GM19240 (cell line): ENCODE measurements at regions not wholly inside any gene's neighbourhood (a gene's known extent, or its start where the extent isn't known, plus 50 kb on each side); places are given as distances from the start of the nearest gene placed in this dataset.

Experiments used
- DNase-seq: peaks from one replicate; pipeline ENCODE4 v3.0.0; 2011; ENCODE audit warnings: low spot score; ENCODE audit not compliant: insufficient read length

DNA sequence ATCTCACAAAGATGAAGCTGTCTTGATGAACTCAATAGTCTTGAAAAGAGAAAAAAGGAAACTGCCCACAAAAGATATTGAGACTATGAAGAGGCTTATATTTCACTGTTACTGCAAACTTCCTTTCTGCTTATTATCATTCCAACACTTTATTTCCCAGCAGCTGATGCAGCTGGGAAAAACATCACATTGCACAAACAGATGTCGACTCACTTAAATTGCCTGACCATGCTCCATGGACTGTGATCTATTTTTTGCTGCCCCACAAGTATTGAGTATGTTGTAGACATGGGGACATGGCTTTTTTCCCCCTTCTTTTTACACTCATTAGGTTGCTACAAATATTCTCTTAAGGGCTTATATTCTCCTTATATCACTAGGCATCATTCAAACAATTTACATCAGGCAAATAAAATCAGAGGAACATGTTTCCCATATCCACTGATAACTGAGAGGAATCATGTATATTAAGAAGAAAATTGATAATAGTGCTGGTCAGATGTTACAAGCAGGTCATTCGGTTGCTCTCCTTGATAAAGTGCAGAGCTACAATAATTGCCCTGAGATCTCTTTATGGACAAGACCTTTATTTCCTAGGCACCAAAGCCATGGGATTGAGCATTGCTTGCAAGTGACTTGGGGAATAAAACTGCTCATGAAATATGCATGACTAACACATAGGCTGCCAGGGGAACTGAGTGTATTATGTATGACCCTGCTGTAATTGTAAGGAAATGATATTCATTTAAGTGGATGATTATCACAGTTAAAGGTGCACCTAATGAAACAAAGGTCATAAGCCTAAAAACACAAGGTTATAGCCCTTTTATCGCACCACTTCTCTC, 509.9 kb downstream of the ZNF608 start:
- no peak for DNase-seq

- no peak for DNase-seq
Observed at GRCh38 chr5:124235576-124235975, 510.9 kb downstream of the ZNF608 start.

DNA sequence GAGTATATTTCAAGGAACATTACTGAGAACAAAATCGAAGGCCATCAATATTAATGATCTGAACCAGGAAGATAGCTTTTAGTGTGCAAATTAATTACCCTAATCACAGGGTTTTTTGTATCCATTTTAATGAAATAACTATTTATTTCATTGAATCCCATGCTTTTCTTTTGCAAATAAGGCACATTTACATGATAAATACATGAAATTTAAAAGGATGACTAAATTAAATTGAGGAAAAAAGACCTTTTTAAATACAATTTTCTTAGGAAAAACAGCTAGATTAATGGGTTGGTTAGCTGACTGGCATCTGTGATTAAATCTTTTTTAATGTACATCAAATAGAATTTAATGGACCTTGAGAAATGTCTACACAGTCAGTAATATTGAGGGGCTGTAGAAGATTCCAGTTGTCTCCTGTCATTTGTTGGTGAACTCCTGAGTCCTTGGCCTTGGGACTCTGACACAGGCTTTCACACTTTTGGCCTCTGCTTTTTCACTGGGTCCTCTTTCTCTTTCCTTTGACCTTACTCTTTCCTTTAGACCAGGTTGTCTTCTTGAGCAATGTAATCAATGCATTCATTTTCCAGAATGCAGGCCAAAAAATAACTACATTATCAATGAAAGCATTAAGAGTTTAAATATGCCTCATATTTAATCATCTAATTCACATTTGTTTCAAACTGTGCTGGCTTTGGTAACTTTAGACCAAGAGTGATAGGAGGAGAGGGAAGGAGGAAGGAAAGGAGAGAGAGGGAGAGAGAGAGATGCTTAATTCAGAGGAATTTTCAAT, 511.5 kb downstream of the ZNF608 start:
- DNase-seq = no peak

- no peak for DNase-seq
Observed at GRCh38 chr5:124234022-124234769, 512.2 kb downstream of the ZNF608 start.

DNA sequence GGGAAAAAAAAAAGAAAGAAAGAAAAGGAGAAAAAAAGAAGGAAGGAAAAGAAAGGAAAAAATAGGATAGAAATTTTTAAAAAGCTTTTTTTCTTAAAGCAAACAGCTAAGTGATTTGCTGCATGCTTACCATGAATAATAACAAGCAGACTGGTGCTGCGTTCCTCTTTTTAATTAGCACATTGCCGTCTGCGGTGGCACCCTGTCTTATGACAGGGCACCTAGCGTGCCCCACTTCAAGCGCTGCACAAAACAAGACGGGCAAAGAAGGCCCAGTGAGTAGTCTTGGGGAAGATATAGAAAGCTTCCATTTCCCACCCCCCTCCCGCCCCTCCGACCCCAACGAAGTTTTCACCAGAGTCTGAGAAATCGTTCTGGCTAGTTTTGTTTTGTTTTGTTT, 513.9 kb downstream of the ZNF608 start:
- DNase-seq = no peak

DNA sequence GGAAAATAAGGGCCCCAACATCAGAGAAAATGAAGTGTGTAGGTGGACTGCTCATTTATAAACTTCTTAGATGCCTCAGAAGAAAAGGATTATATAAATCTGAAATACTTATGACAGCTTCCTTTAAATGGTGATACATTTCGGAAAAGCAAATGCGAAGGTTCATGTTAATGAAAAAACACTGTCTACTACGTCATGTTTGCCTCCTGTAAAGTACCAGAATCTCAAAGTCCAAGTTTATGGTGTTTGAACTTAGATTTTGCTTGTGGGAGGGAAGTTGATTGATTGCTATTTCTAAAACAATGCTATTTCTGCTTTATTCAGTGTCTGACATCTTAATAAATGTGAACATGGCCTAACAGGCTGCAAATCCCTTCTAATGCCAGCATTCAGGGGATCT, 514.6 kb downstream of the ZNF608 start:
- DNase-seq = no peak

DNA sequence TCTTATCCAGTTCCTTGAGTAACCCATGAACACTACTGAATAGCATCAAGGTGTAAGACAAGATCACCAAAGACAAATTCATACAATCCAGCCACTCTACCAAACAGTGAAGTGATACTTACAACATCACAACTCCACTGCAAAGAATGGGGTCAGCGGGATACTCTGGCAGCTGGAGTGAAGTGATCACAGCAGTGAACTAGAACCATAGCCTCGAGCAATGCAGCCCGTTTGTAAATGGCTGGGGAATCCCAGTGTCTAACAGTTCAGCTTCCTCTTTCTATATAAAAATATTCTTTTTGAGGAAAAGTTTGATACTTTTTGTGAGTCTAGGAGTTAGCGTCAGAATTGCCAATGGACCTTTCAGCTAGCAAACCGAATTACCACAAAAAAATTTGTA, 515.2 kb downstream of the ZNF608 start:
- no peak for DNase-seq

DNA sequence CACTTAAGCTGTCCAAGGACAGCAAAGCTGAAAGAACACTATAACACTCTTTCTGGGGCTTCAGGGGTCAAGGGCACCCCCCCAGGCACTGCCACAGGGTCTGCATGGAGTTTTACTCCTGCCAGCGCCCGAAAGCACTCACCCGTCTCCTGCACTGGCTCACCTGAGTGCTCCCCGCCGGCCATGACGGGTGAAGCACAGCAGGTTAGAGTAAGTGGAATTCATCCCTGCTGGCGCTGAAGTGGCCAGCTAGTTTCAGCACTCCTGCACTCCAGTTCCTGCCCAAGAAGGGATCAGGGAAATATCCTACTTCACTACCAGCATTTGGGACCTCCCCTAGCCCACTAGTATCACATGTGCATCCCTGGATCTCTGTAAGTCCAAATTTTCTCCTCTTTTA, 516.0 kb downstream of the ZNF608 start:
- no peak for DNase-seq

DNA sequence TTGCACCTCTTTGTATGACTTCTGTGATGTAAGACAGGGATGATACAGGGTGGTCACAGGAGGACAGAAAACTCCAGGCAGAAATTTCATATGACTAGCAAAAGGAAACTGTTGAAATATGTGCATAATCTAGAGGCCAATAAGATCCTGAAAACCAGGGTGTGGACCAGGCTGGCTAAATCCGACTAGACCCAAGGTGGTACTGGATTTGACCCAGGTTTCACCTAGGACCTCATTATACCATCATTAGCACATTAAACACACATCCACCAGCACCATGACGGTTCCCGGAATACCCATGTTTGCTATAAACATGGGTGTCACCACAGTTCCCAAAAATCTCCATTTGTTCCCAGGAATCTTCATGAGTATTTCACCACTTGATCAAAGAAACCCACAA, 517.1 kb downstream of the ZNF608 start:
- DNase-seq = no peak

GRCh38 chr5:124227914-124228313, 518.5 kb downstream of the ZNF608 start:
- no peak for DNase-seq

DNA sequence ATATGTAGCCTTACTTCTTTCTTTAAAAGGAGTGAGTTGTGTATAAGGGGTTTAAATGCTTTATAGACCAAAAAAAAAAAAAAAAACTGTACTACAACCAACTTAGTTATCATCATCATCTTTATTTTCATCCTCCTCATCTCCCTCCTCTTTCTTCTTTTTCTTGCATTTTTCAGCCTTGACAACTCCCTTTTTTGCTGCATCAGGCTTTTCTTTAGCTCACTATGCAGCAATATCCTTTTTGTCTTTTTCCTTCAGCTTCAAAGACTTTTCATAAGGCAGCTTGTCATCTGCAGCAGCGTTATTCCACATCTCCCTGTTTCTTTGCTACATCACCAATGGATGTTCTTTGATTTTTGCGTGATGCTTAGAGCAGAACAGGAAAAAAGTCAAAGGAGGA, 526.0 kb downstream of the ZNF608 start:
- DNase-seq = no peak

DNA sequence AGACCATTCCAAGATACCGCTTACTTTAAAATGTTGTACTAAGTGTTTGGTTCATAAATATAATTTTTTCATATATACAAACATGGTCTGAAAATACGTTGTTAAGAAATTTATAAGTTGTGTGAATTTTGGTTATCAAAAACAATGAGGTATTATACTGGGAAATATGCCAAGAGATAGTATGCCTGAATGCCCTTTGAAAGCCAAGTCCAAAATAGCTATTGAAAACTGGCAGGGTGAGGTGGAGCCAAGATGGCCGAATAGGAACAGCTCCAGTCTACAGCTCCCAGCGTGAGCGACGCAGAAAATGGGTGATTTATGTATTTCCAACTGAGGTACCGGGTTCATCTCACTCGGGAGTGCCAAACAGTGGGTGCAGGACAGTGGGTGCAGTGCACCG, 533.5 kb downstream of the ZNF608 start:
- no peak for DNase-seq

DNA sequence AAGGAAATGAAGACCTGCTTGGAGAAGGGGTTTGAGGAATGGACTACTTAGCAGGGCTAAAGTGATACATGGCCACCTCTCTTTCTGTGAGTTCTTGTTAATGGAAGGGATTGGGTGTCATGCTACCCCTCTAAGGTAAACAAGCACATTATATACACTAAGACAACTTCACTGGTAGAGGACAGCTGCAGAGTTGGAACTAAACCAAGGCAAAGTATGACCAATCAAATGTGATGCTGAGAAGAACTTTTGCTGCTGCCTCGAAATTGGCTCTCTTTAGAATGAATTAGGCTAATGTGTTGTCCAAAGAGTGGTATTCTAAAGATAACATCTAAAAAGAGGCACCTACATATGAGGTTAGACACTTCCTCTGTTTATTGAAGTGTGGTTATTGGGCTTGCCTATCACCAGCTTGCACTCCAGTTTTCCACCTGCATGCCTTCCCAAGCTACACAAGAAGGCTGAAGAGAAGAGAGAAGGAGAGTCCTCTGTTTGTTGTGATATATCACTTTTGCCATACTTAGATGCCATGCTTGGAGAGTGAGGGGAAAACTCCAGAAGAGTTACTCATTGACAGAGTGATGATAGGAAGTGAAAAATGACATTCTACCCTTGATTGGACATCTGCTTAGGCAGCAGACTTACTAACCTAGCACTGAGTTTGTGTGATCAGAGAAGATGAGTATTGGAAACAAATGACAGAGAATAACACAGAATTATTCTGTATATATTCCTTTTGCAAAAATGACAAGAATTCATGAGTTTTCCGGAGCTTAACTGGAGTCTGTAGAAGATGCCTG, 536.1 kb downstream of the ZNF608 start:
- no peak for DNase-seq

DNA sequence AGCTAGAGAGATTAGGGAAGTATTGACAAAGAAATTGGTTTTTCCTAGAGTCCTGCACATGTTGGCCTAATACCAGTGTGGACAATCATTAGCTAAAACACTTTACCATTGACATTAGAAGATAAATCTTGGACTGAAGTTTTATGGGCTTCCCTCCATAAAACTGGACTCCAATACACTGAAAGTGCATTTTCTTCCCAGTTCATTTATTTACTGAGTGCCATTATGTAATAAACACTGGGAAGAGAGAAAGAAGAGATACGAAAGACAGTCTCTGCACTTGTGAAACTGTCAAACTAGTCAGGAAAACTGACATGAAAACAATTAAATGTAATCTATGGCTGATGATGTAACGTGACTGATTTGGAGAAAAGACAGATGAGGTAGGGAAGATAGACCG, 539.3 kb downstream of the ZNF608 start:
- no peak for DNase-seq

DNA sequence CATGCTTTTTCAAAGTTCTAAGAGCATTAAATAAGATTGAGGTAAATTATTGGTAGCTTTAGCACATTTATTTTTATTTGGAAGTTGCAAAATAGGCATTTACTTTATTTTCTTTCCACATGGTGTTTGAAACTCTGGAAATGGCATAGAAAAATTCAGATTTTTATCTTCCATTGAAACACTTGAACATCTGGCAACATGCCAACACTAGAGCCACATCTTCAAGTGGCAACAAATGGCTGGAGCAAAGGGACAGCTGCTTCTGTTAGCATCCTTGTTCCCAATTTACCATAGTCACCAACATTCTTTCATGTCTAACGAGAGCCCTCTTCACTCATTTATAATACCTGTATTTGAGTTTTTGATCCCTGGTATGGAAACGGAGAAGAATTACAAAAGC, 539.9 kb downstream of the ZNF608 start:
- DNase-seq = no peak

- no peak for DNase-seq
Observed at GRCh38 chr5:124203303-124203702, 543.1 kb downstream of the ZNF608 start.

GRCh38 chr5:124200381-124200780, 546.1 kb downstream of the ZNF608 start:
- DNase-seq = no peak

DNA sequence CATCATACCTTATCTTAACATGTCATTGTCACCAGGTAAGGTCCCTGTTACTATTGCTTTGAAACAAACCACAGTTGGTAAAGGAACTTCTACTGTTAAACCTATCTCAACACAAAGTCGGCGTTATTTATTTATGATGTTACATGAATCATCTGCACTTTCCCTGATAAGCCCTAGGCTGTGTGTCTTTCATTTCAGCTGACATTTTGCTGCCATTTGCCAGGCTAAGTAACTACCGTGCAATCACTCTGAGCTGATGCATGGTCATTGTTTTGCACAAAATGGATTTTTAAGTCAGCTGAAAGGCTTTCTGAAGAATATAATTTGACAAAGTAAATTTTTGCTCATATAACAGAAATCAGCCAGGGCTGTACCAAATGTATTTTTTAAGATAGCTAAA, 546.5 kb downstream of the ZNF608 start:
- no peak for DNase-seq

GRCh38 chr5:124195411-124195810, 551.0 kb downstream of the ZNF608 start:
- DNase-seq = no peak

DNA sequence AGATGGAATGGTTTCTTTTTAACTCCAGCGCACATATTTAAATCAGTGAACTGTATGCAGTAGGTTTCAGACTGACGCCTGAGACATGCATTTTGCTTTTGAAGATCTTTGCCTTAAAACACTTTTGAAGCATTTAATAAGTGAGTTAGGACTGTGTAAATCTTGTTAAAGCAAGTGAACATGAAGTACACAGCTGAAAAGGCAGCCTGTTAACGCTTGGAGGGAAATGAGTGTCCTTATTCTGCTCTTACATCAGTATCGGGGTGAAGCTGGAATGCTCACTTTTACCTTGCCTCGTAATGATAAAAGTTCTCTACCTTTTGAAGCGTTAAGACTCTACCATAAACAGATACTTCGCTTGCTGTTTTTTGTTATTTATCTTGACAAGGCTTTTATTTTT, 552.2 kb downstream of the ZNF608 start:
- DNase-seq = no peak

DNA sequence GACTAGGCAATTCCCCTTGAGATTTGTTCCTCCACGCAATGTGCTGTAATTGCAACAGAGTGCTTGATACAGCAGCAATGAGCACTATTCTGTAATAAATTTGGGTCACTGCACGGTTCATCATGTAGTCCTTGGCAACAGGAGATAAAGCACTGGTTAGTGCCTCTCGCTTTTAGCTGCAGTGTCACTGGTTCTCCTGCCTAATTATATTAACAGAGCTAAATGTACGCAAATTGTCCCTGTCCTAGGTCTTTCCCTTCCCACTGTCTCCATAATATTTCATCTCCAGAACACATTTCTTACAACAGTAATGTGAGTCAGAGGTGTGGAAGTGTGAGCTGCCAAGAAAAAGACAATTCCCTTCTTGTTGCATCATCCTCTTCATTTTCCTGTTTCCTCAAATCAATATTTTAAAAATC, 553.1 kb downstream of the ZNF608 start:
- no peak for DNase-seq
